Lung (tissue), 11 donors: ENCODE measurements at regions not wholly inside any gene's neighbourhood (a gene's known extent, or its start where the extent isn't known, plus 50 kb on each side); places are given as distances from the start of the nearest gene placed in this dataset.

Source experiments
- ATAC-seq: fragments of 200-7000 bp; cut with Tn5 transposase; one replicate; pipeline ENCODE4 v1.9.1; 2020; ENCODE audit warnings: moderate number of reproducible peaks; ENCODE audit not compliant: insufficient read depth, low FRiP score
- DNase-seq, 3 donors: peaks; one replicate each; pipeline ENCODE4 v3.0.0-alpha.2; 2013 to 2017
- H3K27ac ChIP-seq, 2 donors: one replicate each; pipeline ENCODE4 v1.5.1; 2013; ENCODE audit warnings: mild to moderate bottlenecking in 2 of 2, moderate library complexity in 2 of 2, control low read depth in 1 of 2, inconsistent platforms in 1 of 2, low read depth in 1 of 2, low read length in 1 of 2
- H3K27me3 ChIP-seq, 3 donors: one replicate each; pipeline ENCODE4 v1.5.1; 2013; ENCODE audit warnings: low read length in 2 of 3; ENCODE audit not compliant: control insufficient read depth in 3 of 3, insufficient read depth in 3 of 3
- H3K36me3 ChIP-seq, 4 donors: one replicate each; pipeline ENCODE4 v1.5.1; 2013; ENCODE audit warnings: low read length in 4 of 4, mild to moderate bottlenecking in 1 of 4, moderate library complexity in 1 of 4; ENCODE audit not compliant: control insufficient read depth in 4 of 4, insufficient read depth in 4 of 4
- H3K4me1 ChIP-seq, 5 donors: one replicate each; pipeline ENCODE4 v1.5.1; 2013; ENCODE audit warnings: low read length in 5 of 5, mild to moderate bottlenecking in 2 of 5, moderate library complexity in 1 of 5; ENCODE audit not compliant: control insufficient read depth in 5 of 5, insufficient read depth in 5 of 5
- H3K4me3 ChIP-seq: one replicate; pipeline ENCODE4 v1.5.1; 2013; ENCODE audit warnings: mild to moderate bottlenecking, control low read depth, moderate library complexity
- H3K9ac ChIP-seq, 2 donors: one replicate each; pipeline ENCODE4 v1.5.1; 2013; ENCODE audit warnings: low read length in 2 of 2, control low read depth in 1 of 2; ENCODE audit not compliant: insufficient read depth in 1 of 2
- H3K9me3 ChIP-seq, 4 donors: one replicate each; pipeline ENCODE4 v1.5.1; 2013; ENCODE audit warnings: low read length in 3 of 4, mild to moderate bottlenecking in 1 of 4, moderate library complexity in 1 of 4; ENCODE audit not compliant: control insufficient read depth in 4 of 4, insufficient read depth in 3 of 4
- WGBS, 2 donors: extraction: QIAGEN DNeasy Blood & Tissue Kit; methylation state at CpG; one replicate each; pipeline ENCODE4 v1.1.7; 2013; 5-methylcytosine and 5-hydroxymethylcytosine counted together
- TF ChIP-seq, protein P1 (sequence below): IDR thresholded peaks from 2 replicates; pipeline ENCODE4 v1.5.1; 2012; ENCODE audit warnings: mild to moderate bottlenecking; ENCODE audit errors: control extremely low read depth, extremely low read depth
- donor health status: control.
- donor health status: control.
- donor health status: Bipolar disorder and iron deficiency.
- donor health status: healthy.
- donor health status: DM: yes; HTN: yes; CAD: no.

GRCh38 chr9:38311382-38312270 is 80.9 kb upstream of the ALDH1B1 start:
- H3K27ac ChIP-seq: no peak overlapping the region
- no peak overlapping the region for H3K4me3 ChIP-seq
- peaks cover 0 to 3% (median 0%) of the 10 kb centered on the region in 4 donors for H3K9me3 ChIP-seq
- H3K9ac ChIP-seq: no peak overlapping the region
- ATAC-seq (no peak), DNase-seq (peak; percentile 38 to 52 (median 42))
- no peaks in the 10 kb centered on the region for H3K27me3 ChIP-seq
- TF ChIP-seq, protein P1, sequence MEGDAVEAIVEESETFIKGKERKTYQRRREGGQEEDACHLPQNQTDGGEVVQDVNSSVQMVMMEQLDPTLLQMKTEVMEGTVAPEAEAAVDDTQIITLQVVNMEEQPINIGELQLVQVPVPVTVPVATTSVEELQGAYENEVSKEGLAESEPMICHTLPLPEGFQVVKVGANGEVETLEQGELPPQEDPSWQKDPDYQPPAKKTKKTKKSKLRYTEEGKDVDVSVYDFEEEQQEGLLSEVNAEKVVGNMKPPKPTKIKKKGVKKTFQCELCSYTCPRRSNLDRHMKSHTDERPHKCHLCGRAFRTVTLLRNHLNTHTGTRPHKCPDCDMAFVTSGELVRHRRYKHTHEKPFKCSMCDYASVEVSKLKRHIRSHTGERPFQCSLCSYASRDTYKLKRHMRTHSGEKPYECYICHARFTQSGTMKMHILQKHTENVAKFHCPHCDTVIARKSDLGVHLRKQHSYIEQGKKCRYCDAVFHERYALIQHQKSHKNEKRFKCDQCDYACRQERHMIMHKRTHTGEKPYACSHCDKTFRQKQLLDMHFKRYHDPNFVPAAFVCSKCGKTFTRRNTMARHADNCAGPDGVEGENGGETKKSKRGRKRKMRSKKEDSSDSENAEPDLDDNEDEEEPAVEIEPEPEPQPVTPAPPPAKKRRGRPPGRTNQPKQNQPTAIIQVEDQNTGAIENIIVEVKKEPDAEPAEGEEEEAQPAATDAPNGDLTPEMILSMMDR: no peak
- no peaks in the 10 kb centered on the region for H3K36me3 ChIP-seq
- peaks cover 0 to 12% (median 8%) of the 10 kb centered on the region in 5 donors for H3K4me1 ChIP-seq
- 66 to 69% methylated on average over 16 of the region's 16 CpGs for WGBS, 2 donors

- 60 to 81% methylated on average over 11 of the region's 11 CpGs for WGBS, 2 donors
- Histone ChIP-seq H3K36me3 (no peaks in the 10 kb centered on the region), H3K9me3 (peaks cover 0 to 2% (median 0%) of the 10 kb centered on the region in 4 donors), H3K9ac (peak overlapping the region in 1 of 2 donors; percentile 7), H3K4me3 (no peak overlapping the region), H3K4me1 (peaks cover 0 to 12% (median 8%) of the 10 kb centered on the region in 5 donors), H3K27me3 (no peaks in the 10 kb centered on the region), H3K27ac (no peak overlapping the region)
- TF ChIP-seq, protein P1: no peak
- ATAC-seq: no peak
- peak; percentile 68 to 79 (median 69) for DNase-seq
Measured at GRCh38 chr9:38309324-38310195, 82.9 kb upstream of the ALDH1B1 start.

GRCh38 chr9:38308136-38308535 is 84.4 kb upstream of the ALDH1B1 start:
- no peak for ATAC-seq
- Histone ChIP-seq H3K4me3 (no peak overlapping the region), H3K9ac (no peak overlapping the region), H3K27ac (no peak overlapping the region), H3K4me1 (peaks cover 0 to 12% (median 8%) of the 10 kb centered on the region in 5 donors), H3K9me3 (peaks cover 0 to 2% (median 0%) of the 10 kb centered on the region in 4 donors), H3K27me3 (no peaks in the 10 kb centered on the region), H3K36me3 (no peaks in the 10 kb centered on the region)
- TF ChIP-seq, protein P1: no peak
- DNase-seq: no peak
- WGBS, 2 donors: 96 to 97% methylated on average over 4 of the region's 4 CpGs
